GM23338 (cell line): ENCODE measurements at regions not wholly inside any gene's neighbourhood (a gene's known extent, or its start where the extent isn't known, plus 50 kb on each side); places are given as distances from the start of the nearest gene placed in this dataset.

Experiments
- ATAC-seq: fragments of 200-7000 bp; cut with Tn5 transposase; 3 replicates; pipeline ENCODE4 v1.9.1; 2020
- DNase-seq: peaks from one replicate; pipeline ENCODE4 v3.0.0-alpha.2; 2015; ENCODE audit warnings: low spot score
- H2AFZ ChIP-seq: fragments of 200-600 bp; sonication (generic); 2 replicates; pipeline ENCODE4 v1.8.0; 2016; ENCODE audit warnings: antibody characterized with exemption, mild to moderate bottlenecking, moderate library complexity
- H3F3A ChIP-seq: fragments of 200-600 bp; sonication (generic); replicated peaks from 2 replicates; pipeline ENCODE4 v1.8.0; 2017; ENCODE audit warnings: antibody characterized with exemption, mixed run types, low read depth
- H3K27ac ChIP-seq: fragments of 200-600 bp; sonication (generic); 2 replicates; pipeline ENCODE4 v1.6.1; 2016; ENCODE audit warnings: low read depth
- H3K27me3 ChIP-seq: fragments of 200-600 bp; sonication (generic); 2 replicates; pipeline ENCODE4 v1.8.0; 2016; ENCODE audit warnings: mild to moderate bottlenecking, mixed run types, moderate library complexity; ENCODE audit not compliant: insufficient read depth
- H3K36me3 ChIP-seq: fragments of 200-600 bp; sonication (generic); 2 replicates; pipeline ENCODE4 v1.8.0; 2016; ENCODE audit warnings: mild to moderate bottlenecking; ENCODE audit not compliant: insufficient read depth
- H3K4me1 ChIP-seq: fragments of 200-600 bp; sonication (generic); 2 replicates; pipeline ENCODE4 v1.8.0; 2016; ENCODE audit warnings: mild to moderate bottlenecking, moderate library complexity; ENCODE audit not compliant: insufficient read depth
- H3K4me2 ChIP-seq: fragments of 200-600 bp; sonication (generic); 2 replicates; pipeline ENCODE4 v1.7.1; 2017; ENCODE audit warnings: mixed run types
- H3K4me3 ChIP-seq: fragments of 200-600 bp; sonication (generic); 2 replicates; pipeline ENCODE4 v1.6.1; 2016; ENCODE audit warnings: mixed run types
- H3K79me2 ChIP-seq: fragments of 200-600 bp; sonication (generic); replicated peaks from 2 replicates; pipeline ENCODE4 v1.8.0; 2017; ENCODE audit warnings: mild to moderate bottlenecking; ENCODE audit not compliant: insufficient read depth
- H3K9me2 ChIP-seq: fragments of 200-600 bp; sonication (generic); 2 replicates; pipeline ENCODE4 v1.8.0; 2017; ENCODE audit not compliant: insufficient read depth
- H4K20me1 ChIP-seq: fragments of 200-600 bp; sonication (generic); replicated peaks from 2 replicates; pipeline ENCODE4 v1.8.0; 2017; ENCODE audit warnings: mild to moderate bottlenecking; ENCODE audit not compliant: insufficient read depth
- H3K27ac Mint-ChIP-seq: 2 replicates; pipeline ENCODE4 v1.8.0; 2020; ENCODE audit warnings: inconsistent platforms, mild to moderate bottlenecking, moderate library complexity, mixed read lengths
- H3K27me3 Mint-ChIP-seq: 3 replicates; pipeline ENCODE4 v1.8.0; 2022; ENCODE audit warnings: low read depth, mild to moderate bottlenecking, moderate library complexity, mixed read lengths, inconsistent platforms; ENCODE audit not compliant: insufficient read depth, poor library complexity
- H3K36me3 Mint-ChIP-seq: 3 replicates; pipeline ENCODE4 v1.8.0; 2021; ENCODE audit warnings: low read depth, mild to moderate bottlenecking, inconsistent platforms, moderate library complexity, mixed read lengths
- H3K4me1 Mint-ChIP-seq: 3 replicates; pipeline ENCODE4 v1.8.0; 2020; ENCODE audit warnings: mild to moderate bottlenecking, inconsistent platforms, mixed read lengths
- H3K4me3 Mint-ChIP-seq: 3 replicates; pipeline ENCODE4 v1.8.0; 2021; ENCODE audit warnings: moderate library complexity, mild to moderate bottlenecking, inconsistent platforms, mixed read lengths
- H3K9me3 Mint-ChIP-seq: 3 replicates; pipeline ENCODE4 v1.8.0; 2020; ENCODE audit warnings: moderate library complexity, mild to moderate bottlenecking, inconsistent platforms, mixed read lengths
- EZH2 ChIP-seq: fragments of 200-600 bp; sonication (generic); IDR thresholded peaks from one replicate; pipeline ENCODE4 v1.8.0; 2017; ENCODE audit warnings: antibody characterized with exemption, mild to moderate bottlenecking, low read depth; ENCODE audit not compliant: unreplicated experiment
- EZH2phosphoT487 ChIP-seq: fragments of 200-600 bp; sonication (generic); IDR thresholded peaks from one replicate; pipeline ENCODE4 v1.8.1; 2018; ENCODE audit warnings: antibody characterized with exemption; ENCODE audit not compliant: unreplicated experiment
- NANOG ChIP-seq: IDR thresholded peaks from 2 replicates; pipeline ENCODE4 v1.6.1; 2016; ENCODE audit warnings: antibody characterized with exemption, borderline replicate concordance
- POLR2AphosphoS5 ChIP-seq: IDR thresholded peaks from 2 replicates; pipeline ENCODE4 v1.6.1; 2016; ENCODE audit warnings: antibody characterized with exemption, low read depth
- STAT1 ChIP-seq: IDR thresholded peaks from one replicate; pipeline ENCODE4 v1.6.1; 2016; ENCODE audit warnings: antibody characterized with exemption; ENCODE audit not compliant: unreplicated experiment
- ZNF331 ChIP-seq: fragments of 250-450 bp; sonication (Bioruptor Pico); IDR thresholded peaks from 2 replicates; pipeline ENCODE4 v1.5.0; 2020; ENCODE audit warnings: low read depth, mild to moderate bottlenecking, moderate library complexity
- TF ChIP-seq, protein P1 (sequence below): fragments of 250-450 bp; sonication (Bioruptor Pico); IDR thresholded peaks from 2 replicates; pipeline ENCODE4 v1.5.0; 2020; ENCODE audit warnings: mild to moderate bottlenecking, moderate library complexity
- TF ChIP-seq, protein P2 (sequence below): IDR thresholded peaks from one replicate; pipeline ENCODE4 v1.6.1; 2018; ENCODE audit warnings: antibody characterized with exemption; ENCODE audit not compliant: unreplicated experiment

DNA sequence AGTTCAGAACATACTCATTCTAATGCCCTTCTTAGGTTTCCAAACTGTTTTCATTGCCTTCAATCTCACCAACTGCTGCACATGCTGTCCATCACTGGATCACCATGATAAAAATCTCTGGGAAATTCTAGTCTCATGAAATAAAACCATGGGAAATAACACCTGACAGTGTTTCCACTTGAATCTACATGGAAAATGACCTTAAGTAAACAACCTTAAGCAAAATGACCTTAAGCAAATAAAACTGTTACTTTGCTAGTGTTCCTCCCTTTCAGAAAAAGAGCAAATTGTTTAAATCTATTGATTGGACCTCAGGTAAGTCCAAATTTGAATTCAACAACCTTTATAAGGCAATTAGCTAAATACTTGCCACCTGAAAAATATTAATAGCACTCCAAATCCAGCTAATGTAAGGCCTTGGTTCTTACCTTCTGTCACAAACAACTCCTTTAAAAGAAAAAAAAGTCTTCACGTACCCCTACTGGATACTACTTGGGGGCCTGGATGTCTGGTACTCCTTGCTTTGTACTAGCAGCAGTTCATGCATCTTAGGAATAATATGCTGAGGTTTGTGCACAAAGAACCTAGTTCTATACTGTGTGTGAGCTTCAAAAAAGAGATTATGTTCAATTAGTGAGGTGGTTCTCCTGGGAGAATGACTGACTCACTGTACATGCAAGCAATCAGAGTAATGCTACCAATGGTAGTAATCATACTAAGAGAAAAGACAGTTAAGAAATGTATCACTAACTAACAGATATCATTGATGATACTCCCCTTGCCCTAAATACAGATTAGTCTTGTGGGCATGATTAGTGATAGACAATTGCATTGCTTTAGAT, 630.4 kb downstream of the PSAT1 start:
- ATAC-seq (no peak), DNase-seq (no peak)
- H3K79me2 ChIP-seq = no peaks in the 10 kb centered on the region
- no peak overlapping the region for H3K4me3 Mint-ChIP-seq
- TF ChIP-seq STAT1 = no peak
- no peak for TF ChIP-seq ZNF331
- TF ChIP-seq POLR2AphosphoS5 = no peak
- H3K9me3 Mint-ChIP-seq = peaks cover 3% of the 10 kb centered on the region; the same call in 1 of the 3 replicates
- no peak overlapping the region for H3K27ac ChIP-seq
- H3K36me3 ChIP-seq = no peaks in the 10 kb centered on the region
- no peak overlapping the region for H2AFZ ChIP-seq
- no peaks in the 10 kb centered on the region for H4K20me1 ChIP-seq
- H3K4me2 ChIP-seq = no peak overlapping the region
- H3K4me1 ChIP-seq = no peaks in the 10 kb centered on the region
- H3K27me3 ChIP-seq = no peaks in the 10 kb centered on the region
- no peaks in the 10 kb centered on the region for H3K27me3 Mint-ChIP-seq
- no peaks in the 10 kb centered on the region; the same call in 2 of the 3 replicates for H3K36me3 Mint-ChIP-seq
- H3F3A ChIP-seq = no peaks in the 10 kb centered on the region
- no peak overlapping the region for H3K4me3 ChIP-seq
- H3K27ac Mint-ChIP-seq = no peak overlapping the region
- peaks cover 4% of the 10 kb centered on the region; the same call in 1 of the 2 replicates for H3K9me2 ChIP-seq
- H3K4me1 Mint-ChIP-seq = no peaks in the 10 kb centered on the region

DNA sequence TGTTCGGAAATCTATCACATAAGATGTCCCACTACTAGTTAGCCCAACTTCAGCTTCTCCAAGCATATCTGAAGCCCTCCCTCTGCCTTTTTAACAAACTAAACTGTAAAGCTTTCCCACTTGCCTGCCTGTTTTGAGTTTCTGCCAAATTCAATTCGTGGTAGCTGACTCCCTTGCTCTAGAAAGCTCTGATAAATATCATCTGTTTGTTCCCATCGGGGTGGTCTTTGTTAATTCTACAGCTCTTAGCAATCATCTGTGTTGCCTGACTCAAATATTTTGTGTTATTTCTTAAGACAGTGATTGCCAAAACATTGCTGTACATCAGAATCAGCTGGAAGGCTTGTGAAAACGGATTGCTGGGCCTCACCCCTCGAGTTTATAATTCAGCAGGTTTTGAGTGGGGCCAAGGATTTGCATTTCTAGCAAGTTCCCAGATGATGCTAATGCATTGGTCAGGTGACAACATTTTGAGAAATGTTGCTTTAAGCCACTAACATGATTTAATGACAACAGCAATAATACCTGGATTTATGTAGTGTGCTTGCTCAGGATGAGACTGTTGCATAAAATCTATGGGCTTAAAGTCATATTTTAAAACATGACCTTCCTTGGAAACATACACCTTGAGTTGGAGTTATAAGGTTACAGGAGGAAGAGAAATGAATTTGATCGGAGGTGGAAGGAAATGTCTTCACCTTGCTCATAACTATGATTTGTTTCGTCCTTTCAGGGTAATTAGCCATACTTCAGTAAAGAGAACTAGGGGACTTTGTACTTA, 631.9 kb downstream of the PSAT1 start:
- Mint-ChIP-seq H3K4me1 (no peaks in the 10 kb centered on the region), H3K4me3 (no peak overlapping the region), H3K36me3 (no peaks in the 10 kb centered on the region; the same call in 2 of the 3 replicates), H3K9me3 (peaks cover 3% of the 10 kb centered on the region; the same call in 1 of the 3 replicates), H3K27me3 (no peaks in the 10 kb centered on the region), H3K27ac (no peak overlapping the region)
- no peak overlapping the region for H2AFZ ChIP-seq
- no peaks in the 10 kb centered on the region for H3K4me1 ChIP-seq
- H3K79me2 ChIP-seq = no peaks in the 10 kb centered on the region
- DNase-seq (no peak), ATAC-seq (no peak)
- peaks cover 4% of the 10 kb centered on the region; the same call in 1 of the 2 replicates for H3K9me2 ChIP-seq
- no peak overlapping the region for H3K4me3 ChIP-seq
- no peak overlapping the region for H3K27ac ChIP-seq
- H3F3A ChIP-seq = no peaks in the 10 kb centered on the region
- H4K20me1 ChIP-seq = no peaks in the 10 kb centered on the region
- H3K4me2 ChIP-seq = no peak overlapping the region
- no peaks in the 10 kb centered on the region for H3K27me3 ChIP-seq
- H3K36me3 ChIP-seq = no peaks in the 10 kb centered on the region
- no peak for TF ChIP-seq POLR2AphosphoS5
- TF ChIP-seq EZH2 = no peak
- no peak for TF ChIP-seq ZNF331
- TF ChIP-seq STAT1 = no peak
- TF ChIP-seq, protein P1, sequence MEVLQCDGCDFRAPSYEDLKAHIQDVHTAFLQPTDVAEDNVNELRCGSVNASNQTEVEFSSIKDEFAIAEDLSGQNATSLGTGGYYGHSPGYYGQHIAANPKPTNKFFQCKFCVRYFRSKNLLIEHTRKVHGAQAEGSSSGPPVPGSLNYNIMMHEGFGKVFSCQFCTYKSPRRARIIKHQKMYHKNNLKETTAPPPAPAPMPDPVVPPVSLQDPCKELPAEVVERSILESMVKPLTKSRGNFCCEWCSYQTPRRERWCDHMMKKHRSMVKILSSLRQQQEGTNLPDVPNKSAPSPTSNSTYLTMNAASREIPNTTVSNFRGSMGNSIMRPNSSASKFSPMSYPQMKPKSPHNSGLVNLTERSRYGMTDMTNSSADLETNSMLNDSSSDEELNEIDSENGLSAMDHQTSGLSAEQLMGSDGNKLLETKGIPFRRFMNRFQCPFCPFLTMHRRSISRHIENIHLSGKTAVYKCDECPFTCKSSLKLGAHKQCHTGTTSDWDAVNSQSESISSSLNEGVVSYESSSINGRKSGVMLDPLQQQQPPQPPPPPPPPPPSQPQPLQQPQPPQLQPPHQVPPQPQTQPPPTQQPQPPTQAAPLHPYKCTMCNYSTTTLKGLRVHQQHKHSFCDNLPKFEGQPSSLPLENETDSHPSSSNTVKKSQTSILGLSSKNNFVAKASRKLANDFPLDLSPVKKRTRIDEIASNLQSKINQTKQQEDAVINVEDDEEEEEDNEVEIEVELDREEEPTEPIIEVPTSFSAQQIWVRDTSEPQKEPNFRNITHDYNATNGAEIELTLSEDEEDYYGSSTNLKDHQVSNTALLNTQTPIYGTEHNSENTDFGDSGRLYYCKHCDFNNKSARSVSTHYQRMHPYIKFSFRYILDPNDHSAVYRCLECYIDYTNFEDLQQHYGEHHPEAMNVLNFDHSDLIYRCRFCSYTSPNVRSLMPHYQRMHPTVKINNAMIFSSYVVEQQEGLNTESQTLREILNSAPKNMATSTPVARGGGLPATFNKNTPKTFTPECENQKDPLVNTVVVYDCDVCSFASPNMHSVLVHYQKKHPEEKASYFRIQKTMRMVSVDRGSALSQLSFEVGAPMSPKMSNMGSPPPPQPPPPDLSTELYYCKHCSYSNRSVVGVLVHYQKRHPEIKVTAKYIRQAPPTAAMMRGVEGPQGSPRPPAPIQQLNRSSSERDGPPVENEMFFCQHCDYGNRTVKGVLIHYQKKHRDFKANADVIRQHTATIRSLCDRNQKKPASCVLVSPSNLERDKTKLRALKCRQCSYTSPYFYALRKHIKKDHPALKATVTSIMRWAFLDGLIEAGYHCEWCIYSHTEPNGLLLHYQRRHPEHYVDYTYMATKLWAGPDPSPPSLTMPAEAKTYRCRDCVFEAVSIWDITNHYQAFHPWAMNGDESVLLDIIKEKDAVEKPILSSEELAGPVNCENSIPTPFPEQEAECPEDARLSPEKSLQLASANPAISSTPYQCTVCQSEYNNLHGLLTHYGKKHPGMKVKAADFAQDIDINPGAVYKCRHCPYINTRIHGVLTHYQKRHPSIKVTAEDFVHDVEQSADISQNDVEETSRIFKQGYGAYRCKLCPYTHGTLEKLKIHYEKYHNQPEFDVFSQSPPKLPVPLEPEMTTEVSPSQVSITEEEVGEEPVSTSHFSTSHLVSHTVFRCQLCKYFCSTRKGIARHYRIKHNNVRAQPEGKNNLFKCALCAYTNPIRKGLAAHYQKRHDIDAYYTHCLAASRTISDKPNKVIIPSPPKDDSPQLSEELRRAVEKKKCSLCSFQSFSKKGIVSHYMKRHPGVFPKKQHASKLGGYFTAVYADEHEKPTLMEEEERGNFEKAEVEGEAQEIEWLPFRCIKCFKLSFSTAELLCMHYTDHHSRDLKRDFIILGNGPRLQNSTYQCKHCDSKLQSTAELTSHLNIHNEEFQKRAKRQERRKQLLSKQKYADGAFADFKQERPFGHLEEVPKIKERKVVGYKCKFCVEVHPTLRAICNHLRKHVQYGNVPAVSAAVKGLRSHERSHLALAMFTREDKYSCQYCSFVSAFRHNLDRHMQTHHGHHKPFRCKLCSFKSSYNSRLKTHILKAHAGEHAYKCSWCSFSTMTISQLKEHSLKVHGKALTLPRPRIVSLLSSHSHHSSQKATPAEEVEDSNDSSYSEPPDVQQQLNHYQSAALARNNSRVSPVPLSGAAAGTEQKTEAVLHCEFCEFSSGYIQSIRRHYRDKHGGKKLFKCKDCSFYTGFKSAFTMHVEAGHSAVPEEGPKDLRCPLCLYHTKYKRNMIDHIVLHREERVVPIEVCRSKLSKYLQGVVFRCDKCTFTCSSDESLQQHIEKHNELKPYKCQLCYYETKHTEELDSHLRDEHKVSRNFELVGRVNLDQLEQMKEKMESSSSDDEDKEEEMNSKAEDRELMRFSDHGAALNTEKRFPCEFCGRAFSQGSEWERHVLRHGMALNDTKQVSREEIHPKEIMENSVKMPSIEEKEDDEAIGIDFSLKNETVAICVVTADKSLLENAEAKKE (CRISPR knock-in tag) = no peak
- TF ChIP-seq, protein P2, sequence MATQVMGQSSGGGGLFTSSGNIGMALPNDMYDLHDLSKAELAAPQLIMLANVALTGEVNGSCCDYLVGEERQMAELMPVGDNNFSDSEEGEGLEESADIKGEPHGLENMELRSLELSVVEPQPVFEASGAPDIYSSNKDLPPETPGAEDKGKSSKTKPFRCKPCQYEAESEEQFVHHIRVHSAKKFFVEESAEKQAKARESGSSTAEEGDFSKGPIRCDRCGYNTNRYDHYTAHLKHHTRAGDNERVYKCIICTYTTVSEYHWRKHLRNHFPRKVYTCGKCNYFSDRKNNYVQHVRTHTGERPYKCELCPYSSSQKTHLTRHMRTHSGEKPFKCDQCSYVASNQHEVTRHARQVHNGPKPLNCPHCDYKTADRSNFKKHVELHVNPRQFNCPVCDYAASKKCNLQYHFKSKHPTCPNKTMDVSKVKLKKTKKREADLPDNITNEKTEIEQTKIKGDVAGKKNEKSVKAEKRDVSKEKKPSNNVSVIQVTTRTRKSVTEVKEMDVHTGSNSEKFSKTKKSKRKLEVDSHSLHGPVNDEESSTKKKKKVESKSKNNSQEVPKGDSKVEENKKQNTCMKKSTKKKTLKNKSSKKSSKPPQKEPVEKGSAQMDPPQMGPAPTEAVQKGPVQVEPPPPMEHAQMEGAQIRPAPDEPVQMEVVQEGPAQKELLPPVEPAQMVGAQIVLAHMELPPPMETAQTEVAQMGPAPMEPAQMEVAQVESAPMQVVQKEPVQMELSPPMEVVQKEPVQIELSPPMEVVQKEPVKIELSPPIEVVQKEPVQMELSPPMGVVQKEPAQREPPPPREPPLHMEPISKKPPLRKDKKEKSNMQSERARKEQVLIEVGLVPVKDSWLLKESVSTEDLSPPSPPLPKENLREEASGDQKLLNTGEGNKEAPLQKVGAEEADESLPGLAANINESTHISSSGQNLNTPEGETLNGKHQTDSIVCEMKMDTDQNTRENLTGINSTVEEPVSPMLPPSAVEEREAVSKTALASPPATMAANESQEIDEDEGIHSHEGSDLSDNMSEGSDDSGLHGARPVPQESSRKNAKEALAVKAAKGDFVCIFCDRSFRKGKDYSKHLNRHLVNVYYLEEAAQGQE = no peak
- TF ChIP-seq NANOG = no peak
- TF ChIP-seq EZH2phosphoT487 = no peak
